Right lobe of liver (tissue), 4 donors: ENCODE measurements at regions not wholly inside any gene's neighbourhood (a gene's known extent, or its start where the extent isn't known, plus 50 kb on each side); places are given as distances from the start of the nearest gene placed in this dataset.

ENCODE experiments used
- POLR2A ChIP-seq: fragments of 450-650 bp; IDR thresholded peaks from one replicate; pipeline ENCODE4 v1.6.1; 2017; ENCODE audit warnings: antibody characterized with exemption, mild to moderate bottlenecking
- TF ChIP-seq, protein P1 (sequence below), 4 donors: fragments of 200-600 bp in 3 of 4; fragments of 450-650 bp in 1 of 4; IDR thresholded peaks; one replicate each; pipeline versions ENCODE4 v1.5.1 to v1.8.0; 2016 to 2022; ENCODE audit warnings: antibody characterized with exemption in 4 of 4, mild to moderate bottlenecking in 2 of 4
- donor health status: DM: no; HTN: no; CAD: no.
- donor health status: DM: no; HTN: no; CAD: no.
- donor health status: DM: no; HTN: yes; CAD: no.

DNA sequence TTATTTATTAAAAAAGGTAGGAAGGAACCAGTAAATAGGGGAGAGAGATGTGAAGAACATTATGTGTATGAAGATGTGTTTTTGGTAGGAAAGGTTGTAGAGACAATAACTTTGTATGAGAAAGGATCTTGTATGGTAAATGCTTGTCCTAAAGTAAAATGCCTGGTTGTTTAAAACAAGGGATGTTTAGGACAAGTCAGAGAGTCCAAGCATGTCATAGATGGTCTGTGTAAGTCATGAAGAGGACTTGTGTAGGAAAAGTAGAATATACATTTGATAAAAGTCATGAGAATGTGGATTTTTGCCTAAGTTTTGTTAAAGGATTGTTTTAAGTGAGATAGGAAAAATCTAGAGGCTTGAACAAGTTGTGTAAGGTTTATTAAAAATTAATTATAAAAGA, 325.1 kb downstream of the CDH26 start:
- TF ChIP-seq, protein P1, sequence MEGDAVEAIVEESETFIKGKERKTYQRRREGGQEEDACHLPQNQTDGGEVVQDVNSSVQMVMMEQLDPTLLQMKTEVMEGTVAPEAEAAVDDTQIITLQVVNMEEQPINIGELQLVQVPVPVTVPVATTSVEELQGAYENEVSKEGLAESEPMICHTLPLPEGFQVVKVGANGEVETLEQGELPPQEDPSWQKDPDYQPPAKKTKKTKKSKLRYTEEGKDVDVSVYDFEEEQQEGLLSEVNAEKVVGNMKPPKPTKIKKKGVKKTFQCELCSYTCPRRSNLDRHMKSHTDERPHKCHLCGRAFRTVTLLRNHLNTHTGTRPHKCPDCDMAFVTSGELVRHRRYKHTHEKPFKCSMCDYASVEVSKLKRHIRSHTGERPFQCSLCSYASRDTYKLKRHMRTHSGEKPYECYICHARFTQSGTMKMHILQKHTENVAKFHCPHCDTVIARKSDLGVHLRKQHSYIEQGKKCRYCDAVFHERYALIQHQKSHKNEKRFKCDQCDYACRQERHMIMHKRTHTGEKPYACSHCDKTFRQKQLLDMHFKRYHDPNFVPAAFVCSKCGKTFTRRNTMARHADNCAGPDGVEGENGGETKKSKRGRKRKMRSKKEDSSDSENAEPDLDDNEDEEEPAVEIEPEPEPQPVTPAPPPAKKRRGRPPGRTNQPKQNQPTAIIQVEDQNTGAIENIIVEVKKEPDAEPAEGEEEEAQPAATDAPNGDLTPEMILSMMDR (IDR thresholded peaks at IDR 0.05) = no peak
- TF ChIP-seq POLR2A = no peak
